Natural killer cell (primary cell): ENCODE measurements at regions not wholly inside any gene's neighbourhood (a gene's known extent, or its start where the extent isn't known, plus 50 kb on each side); places are given as distances from the start of the nearest gene placed in this dataset.

Source experiments
- ATAC-seq, 3 donors: fragments of 150-1000 bp in 2 of 3; fragments of 200-7000 bp in 1 of 3; cut with Tn5 transposase; 1 replicate in 1 of 3; 2 replicates in 2 of 3; pipeline ENCODE4 v1.10.0; 2021; ENCODE audit warnings: mild to moderate bottlenecking in 2 of 3, moderate library complexity in 2 of 3
- DNase-seq, 2 donors: peaks; one replicate each; pipeline versions ENCODE4 v3.0.0 to v3.0.0-alpha.2; 2013 to 2021; ENCODE audit warnings: mixed read lengths in 1 of 2
- H3K27ac ChIP-seq: one replicate; pipeline ENCODE4 v1.5.1; 2013; ENCODE audit warnings: mild to moderate bottlenecking, low read length
- H3K27me3 ChIP-seq: one replicate; pipeline ENCODE4 v1.6.1; 2013; ENCODE audit warnings: low read length; ENCODE audit not compliant: control insufficient read depth, insufficient read depth
- H3K36me3 ChIP-seq: one replicate; pipeline ENCODE4 v1.6.1; 2013; ENCODE audit warnings: low read length; ENCODE audit not compliant: control insufficient read depth, insufficient read depth
- H3K4me1 ChIP-seq: one replicate; pipeline ENCODE4 v1.6.1; 2013; ENCODE audit warnings: low read length; ENCODE audit not compliant: control insufficient read depth, insufficient read depth
- H3K4me3 ChIP-seq: one replicate; pipeline ENCODE4 v1.5.1; 2013; ENCODE audit warnings: low read length
- H3K9me3 ChIP-seq: one replicate; pipeline ENCODE4 v1.6.1; 2013; ENCODE audit warnings: low read length; ENCODE audit not compliant: control insufficient read depth, insufficient read depth
- H3K27ac Mint-ChIP-seq, 2 donors: one replicate each; pipeline ENCODE4 v1.8.0; 2022; ENCODE audit warnings: mild to moderate bottlenecking in 2 of 2, mixed read lengths in 2 of 2, moderate library complexity in 1 of 2
- H3K27me3 Mint-ChIP-seq, 2 donors: one replicate each; pipeline ENCODE4 v1.8.0; 2022; ENCODE audit warnings: low read depth in 2 of 2, mixed read lengths in 2 of 2
- H3K36me3 Mint-ChIP-seq: one replicate; pipeline ENCODE4 v1.8.0; 2022; ENCODE audit warnings: mixed read lengths
- H3K4me1 Mint-ChIP-seq, 2 donors: one replicate each; pipeline ENCODE4 v1.8.0; 2022; ENCODE audit warnings: mixed read lengths in 2 of 2
- H3K4me3 Mint-ChIP-seq: one replicate; pipeline ENCODE4 v1.8.0; 2022; ENCODE audit warnings: mild to moderate bottlenecking, moderate library complexity, mixed read lengths
- H3K9me3 Mint-ChIP-seq, 2 donors: one replicate each; pipeline ENCODE4 v1.8.0; 2022; ENCODE audit warnings: mixed read lengths in 2 of 2
- WGBS: methylation state at CpG from one replicate; pipeline ENCODE4 v1.1.7; 2013; ENCODE audit warnings: missing lambda C conversion rate; ENCODE audit not compliant: insufficient coverage; 5-methylcytosine and 5-hydroxymethylcytosine counted together
- intact Hi-C: fragments of 100-400 bp; cut with micrococcal nuclease; formaldehyde crosslinking; loops from one replicate; pipeline ENCODE4 v1.14.2; 2022
- TF ChIP-seq, protein P1 (sequence below): fragments of 200-600 bp; IDR thresholded peaks from one replicate; pipeline ENCODE4 v1.8.0; 2022; ENCODE audit warnings: antibody characterized with exemption

DNA sequence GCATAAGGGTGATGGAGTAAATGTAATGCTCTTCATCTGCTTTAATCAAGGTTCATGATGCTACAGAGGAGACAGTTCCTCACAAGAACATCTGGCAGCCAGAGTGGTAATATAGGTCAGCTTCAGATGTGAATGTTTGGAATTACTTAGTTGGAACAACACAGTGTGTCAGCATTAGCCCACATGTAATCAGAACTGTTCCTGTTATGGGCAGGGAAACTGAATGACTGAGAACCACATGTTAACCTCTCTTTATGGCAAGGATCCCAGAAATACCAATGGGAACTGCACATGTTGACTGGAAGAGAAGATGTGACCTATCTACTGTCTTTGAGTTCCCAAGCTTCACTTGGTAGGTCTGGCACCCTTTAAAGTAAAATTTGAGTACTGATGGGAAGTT, 390.1 kb upstream of the PDE3A start:
- peaks cover 3 to 6% of the 10 kb centered on the region in 2 donors for H3K4me1 Mint-ChIP-seq
- Histone ChIP-seq H3K4me1 (no peaks in the 10 kb centered on the region), H3K4me3 (no peak overlapping the region), H3K36me3 (no peaks in the 10 kb centered on the region), H3K27me3 (no peaks in the 10 kb centered on the region), H3K27ac (no peak overlapping the region), H3K9me3 (no peaks in the 10 kb centered on the region)
- H3K4me3 Mint-ChIP-seq: no peak overlapping the region
- H3K27ac Mint-ChIP-seq: no peak overlapping the region
- DNase-seq (no peak), ATAC-seq (no peak)
- H3K36me3 Mint-ChIP-seq: no peaks in the 10 kb centered on the region
- intact Hi-C loops: no loop called here
- H3K9me3 Mint-ChIP-seq: no peaks in the 10 kb centered on the region
- H3K27me3 Mint-ChIP-seq: no peaks in the 10 kb centered on the region
- TF ChIP-seq, protein P1, sequence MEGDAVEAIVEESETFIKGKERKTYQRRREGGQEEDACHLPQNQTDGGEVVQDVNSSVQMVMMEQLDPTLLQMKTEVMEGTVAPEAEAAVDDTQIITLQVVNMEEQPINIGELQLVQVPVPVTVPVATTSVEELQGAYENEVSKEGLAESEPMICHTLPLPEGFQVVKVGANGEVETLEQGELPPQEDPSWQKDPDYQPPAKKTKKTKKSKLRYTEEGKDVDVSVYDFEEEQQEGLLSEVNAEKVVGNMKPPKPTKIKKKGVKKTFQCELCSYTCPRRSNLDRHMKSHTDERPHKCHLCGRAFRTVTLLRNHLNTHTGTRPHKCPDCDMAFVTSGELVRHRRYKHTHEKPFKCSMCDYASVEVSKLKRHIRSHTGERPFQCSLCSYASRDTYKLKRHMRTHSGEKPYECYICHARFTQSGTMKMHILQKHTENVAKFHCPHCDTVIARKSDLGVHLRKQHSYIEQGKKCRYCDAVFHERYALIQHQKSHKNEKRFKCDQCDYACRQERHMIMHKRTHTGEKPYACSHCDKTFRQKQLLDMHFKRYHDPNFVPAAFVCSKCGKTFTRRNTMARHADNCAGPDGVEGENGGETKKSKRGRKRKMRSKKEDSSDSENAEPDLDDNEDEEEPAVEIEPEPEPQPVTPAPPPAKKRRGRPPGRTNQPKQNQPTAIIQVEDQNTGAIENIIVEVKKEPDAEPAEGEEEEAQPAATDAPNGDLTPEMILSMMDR: no peak

DNA sequence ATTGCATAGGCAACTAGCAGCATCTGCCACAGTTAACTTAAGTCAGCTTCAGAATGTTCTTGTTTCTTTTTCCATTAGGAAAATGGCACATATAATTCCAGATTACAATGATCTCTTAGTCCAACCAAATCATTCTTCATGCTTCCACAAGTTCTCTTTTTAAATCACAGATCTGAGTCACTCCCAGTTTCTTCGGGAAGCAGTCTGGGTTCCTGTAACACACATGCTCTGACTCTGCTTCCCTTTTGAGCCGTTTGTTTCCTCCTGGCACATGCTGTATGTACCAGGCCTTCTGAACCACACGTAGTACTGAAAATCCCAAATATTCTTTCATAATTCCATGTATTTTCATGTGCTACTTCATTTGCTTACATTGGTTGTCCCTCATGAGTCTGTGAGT, 388.8 kb upstream of the PDE3A start:
- no peaks in the 10 kb centered on the region for H3K4me1 Mint-ChIP-seq
- H3K36me3 Mint-ChIP-seq: no peaks in the 10 kb centered on the region
- WGBS: 76% methylated on average over 3 of the region's 3 CpGs
- Histone ChIP-seq H3K27me3 (no peaks in the 10 kb centered on the region), H3K4me1 (no peaks in the 10 kb centered on the region), H3K36me3 (no peaks in the 10 kb centered on the region), H3K27ac (no peak overlapping the region), H3K9me3 (no peaks in the 10 kb centered on the region), H3K4me3 (no peak overlapping the region)
- H3K4me3 Mint-ChIP-seq: no peak overlapping the region
- TF ChIP-seq, protein P1: no peak
- intact Hi-C loops: no loop called here
- no peaks in the 10 kb centered on the region for H3K27me3 Mint-ChIP-seq
- ATAC-seq (no peak), DNase-seq (no peak)
- no peaks in the 10 kb centered on the region for H3K9me3 Mint-ChIP-seq
- H3K27ac Mint-ChIP-seq: no peak overlapping the region

DNA sequence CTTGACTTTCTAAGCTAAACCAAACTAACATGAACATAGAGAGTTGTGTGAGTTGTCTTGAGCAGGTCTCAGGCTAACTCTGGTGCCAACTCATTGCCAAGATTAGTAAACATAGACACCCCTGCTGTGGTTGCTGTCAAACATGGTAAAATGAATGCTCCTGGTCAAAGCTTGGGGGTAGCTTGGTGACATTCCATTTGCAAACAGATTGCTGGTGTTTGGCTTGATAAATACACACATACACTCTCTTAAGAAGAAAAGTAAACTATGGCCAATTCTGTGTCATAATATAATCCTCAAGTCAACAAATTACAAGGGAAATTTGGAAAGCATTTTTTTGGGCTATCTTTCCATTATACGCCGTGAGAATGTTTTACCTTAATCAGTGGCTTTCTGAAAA, 386.4 kb upstream of the PDE3A start:
- H3K27ac ChIP-seq: no peak overlapping the region
- TF ChIP-seq, protein P1: no peak
- H3K4me1 ChIP-seq: no peaks in the 10 kb centered on the region
- H3K9me3 ChIP-seq: no peaks in the 10 kb centered on the region
- intact Hi-C loops: no loop called here
- Mint-ChIP-seq H3K36me3 (no peaks in the 10 kb centered on the region), H3K27ac (no peak overlapping the region), H3K4me1 (no peaks in the 10 kb centered on the region), H3K4me3 (no peak overlapping the region), H3K9me3 (no peaks in the 10 kb centered on the region), H3K27me3 (no peaks in the 10 kb centered on the region)
- no peaks in the 10 kb centered on the region for H3K27me3 ChIP-seq
- no peaks in the 10 kb centered on the region for H3K36me3 ChIP-seq
- 100% methylated on average over 2 of the region's 2 CpGs for WGBS
- DNase-seq: no peak
- H3K4me3 ChIP-seq: no peak overlapping the region
- no peak for ATAC-seq

DNA sequence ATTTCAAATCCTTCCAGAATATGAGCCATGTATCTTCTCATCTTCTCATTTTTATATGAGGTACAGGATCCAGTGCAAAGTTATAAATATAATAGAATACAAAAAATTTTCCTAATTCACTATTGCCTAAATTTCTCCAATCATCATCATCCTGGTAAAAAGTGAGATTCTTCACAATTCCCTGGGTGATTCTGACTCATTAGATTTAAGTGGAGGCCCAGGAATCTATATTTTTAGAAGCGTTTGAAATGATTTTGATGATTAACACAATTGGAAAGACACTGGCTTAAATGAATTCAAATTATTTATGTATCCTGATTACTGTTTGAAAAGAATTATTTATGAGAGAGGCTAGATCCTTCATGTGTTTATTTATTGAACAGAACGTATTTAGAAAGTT, 380.3 kb upstream of the PDE3A start:
- H3K27ac Mint-ChIP-seq: no peak overlapping the region
- Histone ChIP-seq H3K36me3 (no peaks in the 10 kb centered on the region), H3K27me3 (no peaks in the 10 kb centered on the region), H3K4me1 (no peaks in the 10 kb centered on the region), H3K9me3 (no peaks in the 10 kb centered on the region), H3K4me3 (no peak overlapping the region), H3K27ac (no peak overlapping the region)
- H3K36me3 Mint-ChIP-seq: no peaks in the 10 kb centered on the region
- H3K4me1 Mint-ChIP-seq: no peaks in the 10 kb centered on the region
- intact Hi-C loops: no loop called here
- WGBS: 77% methylated on average over 2 of the region's 2 CpGs
- TF ChIP-seq, protein P1: no peak
- H3K4me3 Mint-ChIP-seq: no peak overlapping the region
- ATAC-seq (no peak), DNase-seq (no peak)
- H3K27me3 Mint-ChIP-seq: no peaks in the 10 kb centered on the region
- peaks cover 0 to 3% of the 10 kb centered on the region in 2 donors for H3K9me3 Mint-ChIP-seq
